ENCODE measurements at regions not wholly inside any gene's neighbourhood (a gene's known extent, or its start where the extent isn't known, plus 50 kb on each side); places are given as distances from the start of the nearest gene placed in this dataset.

DNA sequence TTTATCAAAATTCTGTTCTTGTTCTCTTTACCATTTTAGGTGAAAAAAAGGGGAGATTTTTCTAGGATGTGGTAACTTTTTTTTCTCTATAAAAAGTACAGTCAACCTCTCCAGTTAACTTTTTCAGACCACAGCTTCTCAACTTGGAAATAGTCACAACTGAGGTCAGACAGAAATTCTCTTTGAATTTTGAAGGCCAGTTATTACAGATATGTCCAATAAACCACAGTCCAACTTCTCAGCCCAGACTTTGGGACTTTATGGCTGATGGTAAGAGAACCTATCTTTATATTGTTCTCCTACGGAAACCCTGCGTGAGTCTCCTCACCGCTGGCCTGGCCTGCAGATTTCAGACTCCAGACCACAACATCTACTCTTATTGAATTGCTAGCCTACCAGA is 176.7 kb downstream of the DACT1 start:
- DNase-seq (ENCODE audit: insufficient read length, low spot score) (no peak), FAIRE-seq (no peak)
- no peak for TF ChIP-seq POLR2A (IDR thresholded peaks at IDR 0.05; ENCODE audit: low read depth, low read length)

DNA sequence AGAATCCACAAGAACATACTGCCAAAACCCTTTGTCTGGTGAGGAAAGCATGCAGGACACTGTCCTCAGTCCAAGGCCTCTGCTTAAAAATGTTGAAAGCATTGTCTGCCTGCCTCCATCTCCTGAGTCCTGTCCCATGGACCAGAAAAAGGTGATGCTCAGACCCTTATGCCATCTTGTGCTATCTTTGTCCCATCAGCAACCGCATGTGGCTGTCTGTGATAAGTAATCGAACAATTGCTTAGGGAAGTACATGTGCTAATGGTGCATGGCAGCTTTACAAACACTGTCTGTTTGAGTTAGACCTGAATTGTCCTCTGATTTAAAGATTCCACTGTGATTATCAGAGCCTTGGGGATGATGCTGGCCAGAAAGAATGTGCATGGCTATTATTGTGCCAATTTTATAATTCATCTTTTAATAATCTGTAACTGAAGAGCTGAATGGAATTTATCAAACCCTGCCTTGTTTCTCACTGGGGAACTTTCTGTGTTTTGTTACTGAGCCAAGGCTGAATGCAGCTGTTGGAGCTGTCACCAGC is 177.5 kb downstream of the DACT1 start:
- DNase-seq (ENCODE audit: insufficient read length, low spot score) (no peak), FAIRE-seq (no peak)
- no peak for TF ChIP-seq POLR2A (IDR thresholded peaks at IDR 0.05; ENCODE audit: low read depth, low read length)

DNA sequence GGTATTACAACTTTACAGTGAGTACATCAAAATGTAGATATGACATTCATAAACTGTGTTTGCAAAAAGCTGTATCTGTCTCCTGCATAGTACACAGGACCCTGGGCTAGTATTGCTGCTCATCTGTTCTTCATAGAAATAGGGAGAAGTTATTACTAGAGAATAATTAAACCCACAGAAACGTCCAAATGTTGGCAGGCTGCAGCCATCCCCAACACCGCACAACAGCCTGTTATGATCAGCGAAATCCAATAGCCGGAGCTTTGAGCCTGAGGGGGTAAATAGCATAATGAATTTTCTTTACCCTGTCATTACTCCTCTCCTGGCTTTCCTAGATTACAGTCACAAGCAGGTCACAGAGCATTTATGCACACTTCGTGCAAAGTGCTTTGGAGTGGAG is 178.0 kb downstream of the DACT1 start:
- TF ChIP-seq POLR2A (IDR thresholded peaks at IDR 0.05; ENCODE audit: low read depth, low read length), result no peak
- DNase-seq (ENCODE audit: insufficient read length, low spot score) (no peak), FAIRE-seq (no peak)

DNA sequence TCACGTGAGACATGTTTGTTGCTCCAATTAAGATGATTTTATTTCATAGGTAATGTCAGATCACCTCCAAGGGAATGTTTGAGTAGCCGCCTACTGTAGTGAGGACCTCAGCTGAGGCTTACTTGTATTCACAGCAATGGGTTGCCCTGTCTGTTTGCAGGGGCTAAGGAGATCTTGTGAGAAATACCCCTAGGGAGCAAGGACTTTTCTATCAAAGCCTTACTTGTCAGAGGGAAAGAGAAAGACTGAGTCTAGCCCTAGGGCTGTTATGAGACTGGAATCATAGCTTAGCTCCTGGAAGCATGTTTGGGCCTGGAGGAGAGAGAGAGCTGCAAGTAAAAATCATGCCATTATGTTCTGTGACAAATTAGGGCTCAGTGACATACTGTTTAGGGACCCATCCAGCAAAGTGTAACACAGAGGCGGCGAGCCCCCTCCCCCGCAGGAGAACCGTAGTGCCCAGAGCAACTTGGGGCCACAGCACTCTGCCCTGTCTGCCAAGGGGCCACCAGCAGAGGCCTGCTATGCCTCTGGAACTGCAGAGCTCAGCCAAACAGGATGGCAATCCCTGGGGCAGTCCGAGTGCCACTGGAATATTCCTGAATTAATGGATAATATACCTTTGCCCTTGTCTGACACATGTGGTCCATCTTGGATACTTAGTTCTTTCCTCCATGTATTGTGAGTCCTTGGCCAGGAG is 178.8 kb downstream of the DACT1 start:
- FAIRE-seq (no peak), DNase-seq (ENCODE audit: insufficient read length, low spot score) (no peak)
- TF ChIP-seq POLR2A (IDR thresholded peaks at IDR 0.05; ENCODE audit: low read depth, low read length), result no peak

DNA sequence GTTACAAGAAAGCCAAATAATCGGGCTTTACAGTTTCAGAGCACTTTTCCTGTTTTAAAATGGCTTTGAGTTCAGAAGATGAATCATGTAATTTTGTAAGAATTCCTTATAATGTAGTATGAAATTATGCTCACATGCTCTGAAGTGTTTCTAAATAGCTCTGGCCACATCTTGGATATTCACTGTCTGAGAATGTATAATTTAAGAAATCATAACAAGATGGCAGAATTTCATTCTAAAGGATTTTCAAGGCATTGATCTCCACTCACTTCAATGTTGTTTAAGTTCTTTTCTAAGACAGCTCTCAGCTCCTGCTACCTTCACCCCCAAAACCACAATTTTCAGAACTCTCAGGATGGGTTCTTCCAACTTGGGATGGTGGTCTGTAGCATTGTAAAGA is 180.1 kb downstream of the DACT1 start:
- DNase-seq (ENCODE audit: insufficient read length, low spot score) (no peak), FAIRE-seq (no peak)
- no peak for TF ChIP-seq POLR2A (IDR thresholded peaks at IDR 0.05; ENCODE audit: low read depth, low read length)

DNA sequence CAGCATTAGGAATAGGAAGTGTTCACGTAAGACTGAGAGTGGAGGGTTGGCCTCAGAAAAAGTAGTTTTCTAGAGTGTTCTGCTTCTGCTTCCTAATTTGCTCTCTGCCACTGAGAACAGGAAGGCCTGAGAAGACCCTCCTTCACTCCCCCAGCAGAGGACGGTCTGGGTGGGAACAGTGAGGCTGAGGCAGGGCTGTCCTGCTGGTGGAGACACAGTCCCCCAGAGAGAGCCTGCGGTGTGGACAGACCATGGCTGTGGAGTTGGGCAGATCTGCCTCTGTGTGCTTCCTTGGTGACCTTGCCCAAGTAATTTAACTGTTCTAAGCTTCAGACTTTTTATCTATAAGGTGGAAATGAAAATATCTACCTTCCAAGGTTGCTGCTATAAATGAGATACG is 182.3 kb downstream of the DACT1 start:
- DNase-seq (ENCODE audit: insufficient read length, low spot score) (no peak), FAIRE-seq (no peak)
- TF ChIP-seq POLR2A (IDR thresholded peaks at IDR 0.05; ENCODE audit: low read depth, low read length), result no peak

DNA sequence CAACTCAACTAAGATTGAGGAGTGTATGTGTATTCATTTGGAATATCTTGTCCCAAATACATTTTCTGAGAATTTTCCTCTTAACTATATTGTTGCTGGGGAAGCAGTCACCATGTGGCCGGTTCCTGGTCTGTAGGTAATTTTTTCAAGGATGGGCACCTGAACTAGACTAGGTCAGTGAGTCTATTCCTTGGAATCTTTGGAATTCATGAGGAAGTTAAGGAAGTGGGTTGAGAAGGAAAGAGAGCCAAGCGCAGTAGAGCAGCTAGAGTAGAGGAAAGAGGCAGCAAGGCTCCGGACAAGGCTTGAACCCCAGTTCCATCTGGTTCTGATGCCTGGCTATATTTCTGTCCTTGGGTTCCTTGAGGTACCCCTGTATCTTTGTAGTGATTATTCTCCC is 183.7 kb downstream of the DACT1 start:
- DNase-seq (ENCODE audit: insufficient read length, low spot score) (no peak), FAIRE-seq (no peak)
- no peak for TF ChIP-seq POLR2A (IDR thresholded peaks at IDR 0.05; ENCODE audit: low read depth, low read length)

DNA sequence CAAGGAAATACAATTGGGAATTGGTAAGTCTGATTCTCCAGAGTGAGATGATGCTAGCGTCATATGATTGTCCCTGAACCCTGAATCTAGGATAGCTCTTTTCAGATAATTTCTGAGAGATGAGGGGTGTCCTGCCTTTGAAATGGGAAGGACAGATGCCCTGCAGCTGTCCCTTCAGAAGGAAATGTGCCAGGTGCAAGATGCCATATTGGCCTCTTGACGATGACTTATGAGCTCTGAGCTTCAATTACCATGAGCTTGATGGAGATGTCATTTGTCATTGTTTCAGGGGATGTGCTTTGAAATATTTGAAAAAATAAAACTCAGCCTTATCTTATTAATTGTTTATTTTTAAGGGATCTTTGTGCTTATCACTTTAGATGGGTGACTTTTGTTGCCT is 185.1 kb downstream of the DACT1 start:
- FAIRE-seq (no peak), DNase-seq (ENCODE audit: insufficient read length, low spot score) (no peak)
- TF ChIP-seq POLR2A (IDR thresholded peaks at IDR 0.05; ENCODE audit: low read depth, low read length), result no peak

DNA sequence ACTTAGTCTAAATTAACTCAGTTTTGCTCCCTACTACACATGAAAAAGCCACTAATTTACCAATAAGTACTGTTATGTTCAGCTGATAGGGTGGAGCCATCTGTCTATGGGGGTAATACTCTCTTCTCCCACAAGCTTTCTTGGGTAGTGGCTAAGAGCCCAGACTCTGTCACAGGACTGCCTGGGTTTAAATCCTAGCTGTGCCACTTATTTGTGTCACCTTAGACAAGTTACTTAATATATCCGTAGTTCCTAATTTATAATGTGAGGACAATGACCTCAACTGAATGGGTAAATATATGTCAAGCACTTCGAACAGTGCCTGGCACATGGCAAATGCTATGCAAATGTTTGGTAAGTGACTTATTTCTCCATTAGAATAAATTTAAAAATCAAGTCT is 185.6 kb downstream of the DACT1 start:
- no peak for FAIRE-seq
- DNase-seq (ENCODE audit: insufficient read length, low spot score), result no peak
- no peak for TF ChIP-seq POLR2A (IDR thresholded peaks at IDR 0.05; ENCODE audit: low read depth, low read length)

DNA sequence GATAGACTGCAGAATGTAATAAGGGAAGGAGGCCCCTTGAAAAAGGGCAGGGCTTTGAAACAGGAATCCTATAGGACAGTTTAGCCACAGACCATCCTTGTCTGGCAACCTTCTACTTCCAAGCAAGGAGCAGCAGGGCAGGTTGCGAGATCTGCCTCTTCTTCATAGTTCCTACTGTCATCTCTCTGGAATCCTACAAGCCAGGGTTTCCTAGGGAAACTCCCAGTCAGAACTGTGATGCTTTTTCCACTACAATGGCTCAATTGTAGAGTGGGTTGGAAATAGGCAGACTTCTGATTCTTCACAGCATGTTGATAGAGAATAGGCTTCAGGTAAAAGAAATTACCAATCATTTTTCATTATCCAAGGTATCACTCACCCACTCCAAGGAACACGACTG is 186.3 kb downstream of the DACT1 start:
- FAIRE-seq, result no peak
- TF ChIP-seq POLR2A (IDR thresholded peaks at IDR 0.05; ENCODE audit: low read depth, low read length), result no peak
- DNase-seq (ENCODE audit: insufficient read length, low spot score), result no peak

DNA sequence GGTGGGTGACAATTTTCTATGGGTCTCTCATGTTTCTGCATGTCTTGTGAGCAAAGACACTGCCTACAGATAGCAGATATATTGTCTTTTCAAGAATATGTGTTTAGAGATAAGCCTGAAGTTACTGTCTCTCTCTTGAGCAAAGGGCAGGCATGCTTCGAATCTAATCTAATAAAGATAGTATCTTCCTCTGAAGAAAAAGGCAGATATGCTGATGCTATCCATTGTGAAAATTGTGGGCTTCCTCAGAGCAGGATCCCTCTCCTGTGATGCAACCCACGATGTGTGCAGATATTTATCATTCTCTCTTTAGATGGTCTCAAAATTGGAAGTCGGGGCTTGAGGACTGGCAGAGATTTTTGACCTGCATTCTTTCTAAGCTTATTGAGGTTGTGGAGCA is 187.0 kb downstream of the DACT1 start:
- FAIRE-seq (no peak), DNase-seq (ENCODE audit: insufficient read length, low spot score) (no peak)
- TF ChIP-seq POLR2A (IDR thresholded peaks at IDR 0.05; ENCODE audit: low read depth, low read length), result no peak

DNA sequence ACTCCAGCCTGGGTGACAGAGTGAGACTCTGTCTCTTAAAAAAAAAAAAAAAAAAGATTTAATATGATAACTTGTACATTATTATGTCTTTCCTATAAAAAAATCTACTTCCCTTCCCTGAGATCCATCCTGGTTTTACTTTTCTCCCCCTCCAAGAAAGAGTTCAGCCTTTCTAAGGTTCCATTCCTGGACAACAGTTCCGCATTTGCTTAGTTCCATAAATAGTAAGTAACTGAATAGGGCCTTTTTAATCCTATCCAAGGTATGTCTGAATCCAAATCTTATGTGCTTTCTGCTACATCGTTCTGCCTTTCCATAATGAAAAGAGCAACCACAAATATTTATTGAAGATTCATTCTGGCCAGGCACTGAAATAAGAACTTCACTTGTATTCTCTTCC is 187.8 kb downstream of the DACT1 start:
- DNase-seq (ENCODE audit: insufficient read length, low spot score) (no peak), FAIRE-seq (no peak)
- no peak for TF ChIP-seq POLR2A (IDR thresholded peaks at IDR 0.05; ENCODE audit: low read depth, low read length)

DNA sequence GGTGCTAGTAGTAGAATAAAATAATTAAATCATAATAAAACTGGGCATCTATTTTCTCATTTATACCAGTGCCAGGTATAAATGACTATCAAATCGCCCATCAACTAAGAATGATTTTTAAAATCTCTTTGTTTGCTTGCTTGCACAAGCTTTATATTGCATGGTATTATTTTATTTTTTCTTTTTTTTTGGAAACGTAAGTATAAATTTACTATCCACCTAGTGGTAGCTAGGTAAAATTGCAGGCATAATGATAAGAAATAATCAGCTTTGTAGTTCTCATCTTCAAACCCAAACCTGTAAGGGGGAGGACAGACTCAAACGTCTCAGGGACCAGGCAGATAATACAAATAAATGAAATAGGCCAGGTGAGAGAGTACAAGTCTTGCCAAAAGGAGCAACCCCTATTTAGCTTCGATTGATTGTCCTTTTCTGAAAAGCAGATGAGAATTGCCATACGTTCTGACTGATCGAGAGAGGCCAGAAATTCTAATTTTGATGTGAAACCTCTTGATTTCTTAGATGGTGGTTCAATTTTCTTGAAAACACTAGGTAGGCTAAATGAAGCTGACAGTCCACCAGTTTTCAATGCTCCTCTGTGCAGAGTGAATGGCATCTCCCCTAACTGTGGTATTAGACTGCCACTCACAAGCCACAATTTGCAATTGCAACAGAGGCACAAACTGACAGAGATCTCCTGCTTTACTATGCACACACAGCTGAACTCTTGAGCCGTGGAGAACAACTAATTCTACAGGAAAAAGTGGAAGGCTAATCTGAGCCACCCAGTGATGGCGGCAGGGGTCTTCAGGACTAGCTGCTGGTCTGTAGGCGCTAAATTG is 189.3 kb downstream of the DACT1 start:
- FAIRE-seq, result no peak
- DNase-seq (ENCODE audit: insufficient read length, low spot score), result no peak
- TF ChIP-seq POLR2A (IDR thresholded peaks at IDR 0.05; ENCODE audit: low read depth, low read length), result no peak

DNA sequence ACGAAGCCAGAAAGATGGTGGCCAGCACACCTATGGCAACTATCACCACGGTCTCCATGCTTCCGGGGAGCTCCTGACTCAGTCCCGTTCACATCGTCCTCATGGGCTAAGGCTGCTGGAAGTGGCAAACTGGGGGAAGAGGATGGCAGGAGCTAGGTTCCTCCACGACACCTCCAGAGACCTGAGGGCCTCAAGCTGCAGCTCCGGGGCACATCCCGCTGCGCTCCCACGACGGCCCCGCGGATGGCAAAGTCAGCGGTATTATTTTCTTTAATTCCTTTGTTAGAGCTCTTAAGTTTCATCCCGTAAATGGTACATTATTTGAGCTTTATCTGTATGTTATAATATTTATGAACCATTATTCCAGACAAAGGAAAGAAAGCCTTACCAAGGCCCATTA is 190.5 kb downstream of the DACT1 start:
- no peak for FAIRE-seq
- DNase-seq (ENCODE audit: insufficient read length, low spot score), result no peak
- no peak for TF ChIP-seq POLR2A (IDR thresholded peaks at IDR 0.05; ENCODE audit: low read depth, low read length)

DNA sequence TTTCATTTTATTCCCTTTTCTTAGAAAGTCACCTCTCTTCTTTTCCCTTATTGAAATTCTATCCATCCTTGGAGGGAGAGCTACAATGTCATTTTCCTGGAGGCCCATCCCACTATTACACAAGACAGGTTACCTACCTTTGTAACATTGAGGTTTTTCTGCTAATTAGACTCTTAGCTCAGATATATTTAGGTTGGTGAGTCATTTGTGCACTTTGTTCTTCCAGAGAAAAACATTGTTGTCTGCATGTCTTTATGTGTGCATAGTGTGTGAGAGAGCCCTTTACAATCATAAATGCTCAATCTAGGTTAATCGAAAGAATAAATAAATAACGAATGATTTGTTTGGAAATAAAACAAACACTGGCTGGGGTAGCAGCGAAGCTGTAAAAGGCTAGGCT is 191.8 kb downstream of the DACT1 start:
- TF ChIP-seq POLR2A (IDR thresholded peaks at IDR 0.05; ENCODE audit: low read depth, low read length), result no peak
- DNase-seq (ENCODE audit: insufficient read length, low spot score), result no peak
- FAIRE-seq, result no peak

Measured in H54 (cell line).